GM18861 (cell line): ENCODE measurements at regions not wholly inside any gene's neighbourhood (a gene's known extent, or its start where the extent isn't known, plus 50 kb on each side); places are given as distances from the start of the nearest gene placed in this dataset.

ENCODE experiments used
- ATAC-seq: cut with Tn5 transposase; IDR thresholded peaks from one replicate; pipeline ENCODE4 v1.9.1; 2021; ENCODE audit not compliant: unreplicated experiment

DNA sequence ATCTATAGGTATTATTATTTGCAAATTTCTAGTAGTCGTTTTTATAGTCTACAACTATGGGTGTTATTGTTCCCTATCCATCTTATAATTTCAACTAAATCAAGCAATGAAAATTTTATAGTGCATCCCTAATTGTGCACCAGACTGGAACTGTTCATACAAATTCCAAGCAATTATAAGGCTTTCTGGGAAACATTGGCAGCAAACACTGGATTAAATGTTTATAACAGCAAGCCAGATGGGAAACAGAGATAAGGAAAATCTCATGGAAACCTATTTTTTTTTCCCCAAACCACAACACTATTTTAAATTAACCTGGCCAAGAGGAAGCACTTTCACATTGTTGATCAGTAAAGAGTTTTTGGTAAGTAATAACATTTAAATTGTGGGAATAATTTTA lies 524.3 kb downstream of the RASEF start:
- ATAC-seq, result no peak

DNA sequence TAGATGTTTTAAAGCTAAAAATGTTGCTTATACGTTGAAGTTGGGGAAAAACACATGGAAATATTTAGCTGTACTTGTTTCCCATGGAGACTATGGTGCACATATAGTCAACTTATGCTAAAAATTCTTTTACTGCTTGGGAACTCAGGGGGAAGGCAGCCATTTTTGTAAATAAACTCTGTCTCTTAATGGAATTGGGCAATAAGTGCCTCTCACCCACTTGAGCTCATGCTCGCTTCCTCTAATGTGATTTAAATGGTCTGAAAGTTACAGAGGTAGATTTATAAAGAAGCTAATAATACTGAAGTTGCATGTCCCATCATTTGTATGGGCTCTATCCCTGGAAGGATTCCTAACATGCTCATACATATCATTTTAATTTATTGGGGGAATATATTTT lies 523.8 kb downstream of the RASEF start:
- ATAC-seq, result no peak

DNA sequence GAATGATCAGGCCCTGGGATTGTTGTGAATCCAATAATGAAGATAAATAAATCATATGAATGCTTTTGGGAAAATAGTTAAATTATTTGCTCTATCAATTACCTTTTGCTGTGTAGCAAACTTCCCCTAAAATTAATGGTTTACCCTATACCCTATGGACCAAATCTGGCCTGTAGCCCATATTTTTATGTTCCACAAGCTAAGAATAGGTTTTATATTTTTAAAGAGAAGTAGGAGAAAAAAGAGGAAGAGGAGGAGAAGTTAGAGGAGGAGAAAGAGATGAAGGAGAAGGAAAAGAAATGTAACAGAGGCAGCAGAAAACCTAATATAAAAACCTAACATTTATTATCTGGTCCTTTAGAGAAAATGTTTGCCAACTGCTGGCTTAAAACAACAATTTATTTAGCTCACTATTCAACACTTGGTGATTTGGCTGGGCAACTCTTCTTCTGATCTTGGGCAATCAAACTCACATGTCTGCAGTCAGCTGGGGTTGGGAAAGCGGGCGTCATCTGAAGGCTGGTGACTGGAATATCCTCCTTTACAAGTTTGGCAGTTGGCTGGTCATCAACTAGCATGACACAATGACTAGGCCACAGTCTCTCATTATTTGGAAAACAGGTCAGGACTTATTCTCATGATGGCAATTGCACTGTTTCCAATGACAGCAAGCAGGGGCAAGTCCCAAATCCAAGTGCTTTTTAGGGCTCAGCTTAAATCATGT lies 522.9 kb downstream of the RASEF start:
- no peak for ATAC-seq

DNA sequence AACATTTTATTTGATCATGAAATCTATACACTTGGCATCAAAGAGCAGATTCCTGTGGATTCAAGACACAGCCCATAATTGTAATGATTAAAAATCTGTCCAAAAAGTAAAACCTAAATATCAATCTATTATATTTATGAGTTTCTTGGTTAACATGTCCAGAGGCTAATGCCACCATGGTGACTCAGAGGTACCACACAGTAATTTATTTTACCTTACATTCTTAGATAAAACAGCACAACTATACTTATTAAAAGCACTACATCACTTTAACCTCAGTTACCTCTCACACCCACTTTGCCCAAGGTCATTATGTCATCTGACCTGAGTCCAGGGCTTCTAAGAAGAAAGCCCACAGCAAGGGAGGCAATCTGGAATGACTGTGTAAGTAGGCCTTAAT lies 519.2 kb downstream of the RASEF start:
- ATAC-seq, result no peak

DNA sequence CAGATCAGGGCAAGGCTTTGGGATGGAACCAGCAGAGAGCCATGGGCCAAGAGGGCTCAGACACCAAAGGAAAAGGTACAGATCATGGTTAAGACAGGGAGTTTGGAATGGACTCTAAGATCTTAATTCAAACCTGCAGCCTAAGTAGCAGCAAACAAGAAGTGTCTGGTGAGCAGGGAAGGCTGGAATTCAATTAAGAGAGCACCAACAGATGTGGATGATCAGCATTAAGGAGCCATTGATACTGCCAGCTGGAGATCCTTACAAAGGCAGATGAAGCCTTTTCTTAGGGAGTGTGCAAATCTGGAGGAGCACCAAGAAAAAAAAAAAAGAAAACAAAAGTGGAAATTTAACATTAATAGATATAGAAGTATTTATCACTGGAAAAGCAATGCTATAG lies 516.8 kb downstream of the RASEF start:
- ATAC-seq, result no peak

DNA sequence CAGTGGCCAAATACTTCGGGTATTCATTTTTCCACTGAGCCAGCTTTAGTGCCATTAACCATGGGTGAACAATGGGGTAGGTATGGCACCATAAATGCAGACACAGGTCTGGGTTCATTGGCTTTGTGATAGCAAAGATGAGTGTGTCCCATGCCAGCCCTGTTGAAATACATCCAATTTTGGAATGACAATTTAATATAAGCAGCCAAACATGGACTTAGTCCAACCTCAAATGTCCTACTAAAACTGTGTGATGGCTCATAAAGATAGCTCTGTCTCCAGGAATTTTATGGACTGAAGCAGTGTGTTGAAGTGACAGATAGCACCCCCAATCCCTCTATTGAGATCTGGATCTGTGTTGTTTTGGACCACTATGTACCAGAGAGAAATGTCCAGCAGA lies 514.9 kb downstream of the RASEF start:
- no peak for ATAC-seq

DNA sequence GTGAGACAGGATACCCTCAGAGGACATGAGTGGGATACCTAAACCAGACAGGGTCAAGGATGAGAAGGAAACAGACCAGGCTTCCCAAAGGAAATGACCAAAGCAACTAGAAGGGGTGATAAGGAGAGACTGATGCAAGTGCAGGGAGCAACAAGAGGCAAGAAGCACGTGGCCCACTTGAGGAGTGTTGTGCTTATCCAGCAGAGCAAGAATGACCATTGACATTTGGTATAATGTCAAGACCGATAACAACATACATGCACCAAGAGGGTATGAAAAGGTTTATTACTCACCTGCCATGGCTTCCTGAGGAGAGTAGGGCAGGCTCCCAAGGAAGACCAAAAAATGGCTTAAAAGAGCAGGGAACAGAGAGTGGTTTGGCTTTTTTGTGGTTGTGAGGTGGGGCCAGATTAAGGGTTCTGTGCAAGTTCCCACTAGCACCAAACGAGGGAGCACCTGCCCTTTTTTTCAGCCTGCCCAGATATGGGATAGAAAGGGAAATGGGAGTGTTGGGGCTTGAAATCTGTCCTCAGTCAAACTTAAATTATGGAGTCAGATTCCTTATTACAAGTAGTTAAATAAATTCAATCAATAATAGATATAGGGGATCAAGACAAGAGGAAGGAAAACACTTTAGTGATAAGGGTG lies 513.6 kb downstream of the RASEF start:
- no peak for ATAC-seq

DNA sequence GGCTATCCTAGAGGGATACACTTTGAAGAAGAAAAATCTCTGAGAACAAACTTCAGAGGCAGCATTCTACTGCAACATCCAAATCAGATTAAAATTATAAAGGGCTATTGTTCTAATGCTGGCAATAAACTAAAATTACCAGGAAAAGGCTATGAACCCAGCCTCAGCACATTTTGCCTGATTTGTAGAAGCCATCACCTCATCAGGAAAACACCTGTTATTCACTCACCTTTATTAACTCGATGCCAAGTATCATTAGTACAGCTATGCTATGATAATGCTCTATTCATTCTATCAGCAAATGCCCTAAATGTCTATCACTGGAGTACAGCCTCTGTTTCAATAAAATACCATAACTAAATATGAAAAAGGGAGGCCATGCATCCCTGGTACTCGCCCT lies 510.2 kb downstream of the RASEF start:
- ATAC-seq, result no peak

DNA sequence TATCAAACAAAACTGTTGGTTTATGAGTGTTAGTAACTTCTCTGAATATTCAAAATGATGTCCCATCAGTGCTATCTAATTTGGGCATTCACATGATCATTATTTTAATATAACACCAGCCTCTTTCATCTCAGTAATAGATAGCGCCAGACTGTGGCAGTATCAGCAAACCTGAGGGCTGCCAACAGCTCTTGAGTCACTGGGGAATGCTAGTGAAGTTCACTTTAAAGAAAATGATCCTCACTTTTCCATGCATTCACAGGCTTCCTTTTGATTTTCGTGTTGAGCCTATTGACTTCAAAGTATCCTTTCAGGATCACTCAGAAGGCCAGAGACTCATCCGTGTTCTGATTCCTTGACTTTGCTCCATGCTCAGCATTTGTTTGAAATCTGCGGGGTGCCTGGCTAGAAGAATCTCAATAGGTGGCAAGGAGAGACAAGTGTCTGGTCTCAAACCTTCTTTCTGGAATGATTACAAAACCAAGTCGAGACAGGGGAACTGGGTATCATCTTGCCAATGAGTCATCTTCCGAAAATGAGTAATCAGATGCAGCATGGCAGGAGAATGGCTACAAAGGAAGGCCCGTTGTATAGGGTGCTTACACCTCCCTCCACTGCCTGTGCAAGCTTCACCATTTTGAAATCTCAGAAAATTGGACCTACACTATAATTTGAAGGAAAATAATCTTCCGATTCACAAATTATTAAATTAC lies 509.1 kb downstream of the RASEF start:
- ATAC-seq, result no peak

DNA sequence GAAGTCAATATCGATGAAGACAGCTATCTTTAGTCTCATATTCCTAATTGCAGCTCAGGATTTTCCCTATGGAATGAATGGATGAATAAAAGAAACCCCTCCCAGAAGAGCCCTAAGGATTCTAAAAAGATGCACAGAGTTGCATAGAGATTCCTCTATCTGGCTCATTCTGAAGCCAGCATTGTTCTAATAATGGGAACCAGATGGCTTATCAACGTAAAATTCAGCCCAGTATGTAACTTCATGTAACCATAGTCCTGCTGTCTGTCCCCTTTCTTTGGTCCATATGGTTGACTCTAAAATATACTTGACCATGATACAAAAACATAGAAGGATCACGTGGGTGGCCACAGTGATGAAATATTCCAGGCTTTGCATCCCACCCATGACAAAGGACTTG lies 508.6 kb downstream of the RASEF start:
- no peak for ATAC-seq

DNA sequence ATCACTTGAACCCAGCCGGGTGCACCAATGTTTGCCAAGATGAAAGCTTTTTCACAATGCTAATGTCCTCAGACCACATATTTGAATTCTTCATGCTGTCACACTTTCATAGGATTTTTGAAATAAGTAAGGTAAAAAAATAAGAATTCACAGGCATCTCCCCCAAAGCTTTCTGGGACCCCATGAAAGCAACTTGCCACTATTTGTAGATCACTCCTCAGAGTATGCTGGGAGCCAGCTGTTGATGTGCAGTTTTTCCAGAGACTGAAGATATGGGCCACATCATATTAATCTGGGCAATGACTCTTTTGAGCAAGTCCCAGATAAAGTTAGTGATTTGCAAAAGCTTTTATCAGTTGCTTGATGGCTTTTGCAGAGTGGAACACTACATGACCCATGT lies 507.9 kb downstream of the RASEF start:
- no peak for ATAC-seq

DNA sequence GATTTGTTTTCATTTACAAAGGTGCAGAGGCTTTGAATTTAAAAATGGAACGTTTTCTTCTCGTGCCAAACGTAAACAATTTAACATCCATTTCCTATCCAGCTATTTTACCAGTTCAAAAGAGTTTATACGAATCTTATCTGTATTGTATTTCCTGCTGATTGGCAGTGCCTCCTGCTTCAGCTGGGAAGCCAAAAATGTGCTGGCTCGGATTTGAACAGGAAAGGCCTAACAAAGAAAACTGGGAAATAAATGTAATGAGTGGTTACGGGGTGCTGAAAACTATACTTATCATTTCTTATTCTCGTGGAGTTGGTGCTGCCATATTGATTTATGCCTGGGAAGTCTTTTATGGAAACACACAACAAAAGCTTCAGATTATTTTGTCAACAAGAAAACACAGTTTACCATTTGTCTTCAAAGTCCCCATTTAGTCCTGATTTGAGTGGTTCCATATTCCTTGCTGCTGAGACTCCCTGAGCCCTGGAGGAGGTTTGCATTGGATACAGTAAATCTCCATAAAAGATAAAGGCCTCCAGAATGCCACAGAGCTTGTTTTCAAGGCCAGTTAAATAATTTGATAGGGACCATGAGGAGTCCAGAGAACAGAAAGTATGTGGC lies 507.4 kb downstream of the RASEF start:
- no peak for ATAC-seq

DNA sequence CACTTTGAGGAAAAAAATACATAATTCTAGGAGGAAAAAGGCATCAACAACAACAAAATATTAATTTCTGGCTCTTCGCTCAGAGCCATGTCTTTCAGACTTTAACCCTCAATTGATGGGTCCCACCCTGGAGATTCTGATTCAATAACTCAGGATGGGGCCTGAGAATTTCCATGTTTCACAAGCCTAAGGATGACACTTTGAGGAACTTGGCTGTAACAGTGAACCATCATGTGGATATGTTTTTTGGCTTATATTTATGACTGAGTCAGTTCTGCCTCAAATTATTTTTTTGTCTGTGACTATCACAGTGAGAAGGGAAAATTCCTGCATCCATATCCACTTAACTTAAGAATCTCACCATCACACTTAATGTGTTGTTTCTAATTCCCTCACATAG lies 504.6 kb downstream of the RASEF start:
- no peak for ATAC-seq

DNA sequence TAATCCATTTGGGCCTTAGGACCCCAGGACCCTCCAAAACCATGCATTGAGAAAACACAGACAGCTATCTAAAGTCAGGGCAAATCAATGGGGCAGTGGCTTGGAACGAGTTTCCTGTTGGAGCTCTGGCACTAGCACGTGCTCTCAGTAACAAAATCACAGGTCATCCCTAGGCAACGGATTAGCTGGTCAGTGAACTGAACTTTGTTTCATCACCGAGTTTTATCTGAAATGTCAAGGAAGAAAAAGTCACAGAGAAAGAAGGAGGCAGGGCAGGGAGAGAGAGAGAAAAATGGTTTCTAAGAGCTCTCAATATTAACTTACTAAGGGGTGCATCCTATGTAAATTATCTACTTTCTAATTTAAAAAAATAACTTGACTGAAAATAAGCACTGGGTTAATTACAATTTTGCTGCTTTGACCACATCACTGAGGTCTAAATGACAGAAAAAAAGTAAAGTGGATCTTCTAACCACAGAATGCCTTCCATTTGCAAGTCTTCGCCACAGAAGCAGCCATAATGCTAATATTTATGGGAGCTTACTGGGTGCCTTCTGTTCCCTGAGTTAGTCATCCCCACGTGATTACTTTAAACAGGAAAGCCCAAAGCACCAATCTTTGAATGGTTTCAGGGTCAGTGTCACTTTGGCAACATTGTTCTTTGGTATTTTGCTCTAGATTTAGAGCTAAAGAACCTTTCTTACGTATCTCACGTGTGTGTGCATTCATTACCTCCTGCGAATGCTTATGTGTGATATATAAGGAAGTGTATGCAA lies 503.9 kb downstream of the RASEF start:
- ATAC-seq, result no peak

DNA sequence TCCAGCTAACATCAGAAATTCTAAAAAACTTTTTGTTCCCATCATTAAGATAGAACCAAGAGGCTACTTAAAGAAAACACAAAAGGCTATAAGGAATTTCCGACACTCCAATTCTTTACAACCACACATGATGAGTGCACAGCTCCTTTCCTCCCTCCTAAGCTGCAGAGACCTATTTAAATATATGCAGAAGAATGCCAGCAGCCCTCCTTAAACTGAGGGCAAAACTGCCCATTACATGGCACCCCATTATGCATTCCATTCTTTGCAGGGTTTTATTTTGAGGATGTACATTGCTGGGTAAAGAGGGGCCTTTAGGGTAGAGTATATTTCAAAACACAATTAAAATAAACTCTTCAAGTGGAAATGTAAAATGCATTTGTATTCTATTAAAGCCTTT lies 502.9 kb downstream of the RASEF start:
- no peak for ATAC-seq

DNA sequence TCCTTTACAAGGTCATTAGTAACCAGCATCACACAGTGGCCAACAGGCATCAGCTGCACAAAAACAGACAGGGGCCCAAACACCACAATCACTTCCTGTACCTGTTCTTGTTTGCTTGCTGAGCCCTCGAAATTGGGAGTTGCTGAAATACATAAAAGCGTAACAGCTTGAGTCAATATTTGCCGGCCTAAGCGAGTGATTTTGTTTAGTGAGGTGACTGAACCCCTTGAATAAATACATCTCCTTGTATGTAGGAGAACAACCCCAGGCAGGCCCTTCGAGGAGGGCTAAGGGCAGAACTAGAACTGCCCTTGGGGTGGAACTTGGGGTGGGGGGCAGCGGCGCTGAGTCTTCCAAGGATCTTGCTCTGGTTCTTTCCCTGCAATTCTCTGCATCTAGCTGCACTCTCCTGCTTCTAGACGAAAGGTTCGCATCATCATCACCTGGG lies 502.5 kb downstream of the RASEF start:
- no peak for ATAC-seq

DNA sequence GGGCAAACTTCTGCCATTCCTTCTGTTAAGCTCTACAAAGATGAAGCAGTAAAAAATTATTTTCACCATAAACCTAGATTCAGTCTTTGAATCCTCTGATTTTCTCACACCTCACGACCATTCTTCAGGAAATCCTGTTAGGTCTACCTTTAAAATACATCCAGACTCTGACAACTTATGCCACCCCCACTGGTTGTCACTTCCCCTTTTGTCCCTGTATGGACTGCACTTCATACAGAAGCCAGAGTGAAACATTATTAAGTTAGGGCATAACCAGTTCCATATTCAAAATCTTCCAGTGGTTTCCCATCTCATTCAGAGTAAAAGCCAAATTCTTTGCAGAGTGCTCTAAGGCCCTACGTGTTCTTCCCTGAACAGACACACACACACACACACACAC lies 499.8 kb downstream of the RASEF start:
- no peak for ATAC-seq

DNA sequence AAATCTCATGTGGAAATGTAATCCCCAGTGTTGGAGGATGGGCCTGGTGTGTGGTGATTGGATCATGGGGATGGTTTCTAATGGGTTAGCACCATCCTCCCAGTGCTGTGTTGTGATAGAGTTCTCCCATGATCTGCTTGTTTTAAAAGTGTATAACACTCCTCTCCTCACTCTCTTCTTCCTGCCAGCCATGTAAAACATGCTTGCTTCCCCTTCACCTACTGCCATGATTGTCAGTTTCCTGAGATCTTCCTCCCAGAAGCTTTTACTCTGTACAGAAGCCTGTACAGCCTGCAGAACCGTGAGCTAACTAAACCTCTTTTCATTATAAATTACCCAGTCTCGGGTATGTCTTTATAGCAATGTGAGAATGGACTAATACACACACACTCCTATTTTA lies 499.1 kb downstream of the RASEF start:
- no peak for ATAC-seq

DNA sequence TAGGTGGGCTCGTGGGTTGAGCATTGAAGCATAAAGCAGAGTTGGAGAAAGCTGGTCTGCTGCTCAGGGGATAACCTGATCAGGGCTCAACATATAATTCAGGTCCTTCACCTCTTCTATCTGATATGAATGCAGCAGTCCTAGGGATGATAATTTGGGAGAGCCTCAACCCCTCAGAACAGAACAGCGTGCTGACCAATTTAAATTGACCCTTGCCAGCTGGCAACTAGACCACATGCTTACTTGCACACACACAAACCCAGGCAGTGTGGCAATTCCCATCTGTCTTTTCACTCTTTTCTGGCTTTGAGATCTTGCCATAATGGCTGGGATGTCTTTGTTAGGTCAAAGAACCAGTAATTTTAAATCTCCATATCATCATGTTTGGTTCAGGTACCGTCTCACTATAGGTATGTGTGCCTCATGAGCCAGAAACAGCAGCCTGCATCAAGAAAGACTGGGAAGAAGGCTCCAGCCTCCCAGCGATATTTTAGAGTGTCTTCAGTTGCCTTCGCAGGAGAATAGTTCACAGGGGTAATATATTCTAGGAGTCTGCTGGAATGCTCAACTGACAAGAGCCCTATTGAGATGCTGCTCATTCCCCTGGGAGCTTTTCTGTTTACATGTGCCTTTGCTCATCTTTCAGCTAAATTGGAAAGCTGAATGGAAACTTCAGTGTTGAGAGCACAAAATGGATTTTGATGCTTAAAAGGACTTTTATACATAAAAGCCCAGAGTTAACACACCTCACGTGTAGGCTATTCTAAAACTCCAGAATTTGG lies 497.6 kb downstream of the RASEF start:
- ATAC-seq, result no peak

DNA sequence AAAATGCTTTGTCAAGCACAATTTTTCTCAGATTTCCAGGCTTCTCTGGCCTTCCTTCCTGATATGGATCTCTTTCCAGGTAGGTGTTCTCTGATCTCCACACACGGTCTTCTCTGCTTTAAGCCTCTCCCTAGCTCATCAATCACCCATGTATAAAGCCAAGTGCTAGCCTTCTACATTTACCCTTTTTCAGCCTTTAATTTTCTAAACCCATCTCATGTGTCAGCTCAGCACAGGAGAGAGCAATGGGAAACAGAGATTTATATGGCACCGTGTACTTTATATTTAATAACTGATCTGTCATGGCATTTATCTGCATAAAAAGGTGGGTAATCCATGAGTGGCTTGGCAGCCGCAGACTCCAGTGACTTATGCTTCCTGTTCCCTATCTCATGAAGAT lies 495.0 kb downstream of the RASEF start:
- ATAC-seq, result no peak
